CD4-positive, alpha-beta T cell (primary cell): ENCODE measurements at regions not wholly inside any gene's neighbourhood (a gene's known extent, or its start where the extent isn't known, plus 50 kb on each side); places are given as distances from the start of the nearest gene placed in this dataset.

ENCODE experiments used
- ATAC-seq: fragments of 200-7000 bp; cut with Tn5 transposase; one replicate; pipeline ENCODE4 v1.10.0; 2022; ENCODE audit warnings: mild to moderate bottlenecking; ENCODE audit not compliant: poor library complexity
- CTCF ChIA-PET: fragments of 350-600 bp; sonication (Branson Sonifier 250); formaldehyde crosslinking; loops from one replicate; lab custom pipeline; 2021; ENCODE audit warnings: antibody characterized with exemption, inconsistent platforms; lab: Charles Lee
- POLR2A ChIA-PET: fragments of 350-600 bp; sonication (Branson Sonifier 250); formaldehyde crosslinking; loops from one replicate; lab custom pipeline; 2021; ENCODE audit warnings: antibody characterized with exemption, inconsistent platforms; lab: Charles Lee
- DNase-seq, 14 experiments: peaks; one replicate each; pipeline ENCODE4 v3.0.0-alpha.2; 2013 to 2020; ENCODE audit warnings: mixed read lengths in 2 of 14
- H3K27ac ChIP-seq, 2 donors: one replicate each; pipeline versions ENCODE4 v1.5.1 to v1.7.0; 2013; ENCODE audit warnings: low read length in 2 of 2, low read depth in 1 of 2, mild to moderate bottlenecking in 1 of 2
- H3K27me3 ChIP-seq, 2 experiments: 1 replicate in 1 of 2; 2 replicates in 1 of 2; pipeline versions ENCODE4 v1.6.1 to v1.7.0; 2013; ENCODE audit warnings: low read length in 2 of 2, control low read depth in 1 of 2, mild to moderate bottlenecking in 1 of 2, moderate library complexity in 1 of 2; ENCODE audit not compliant: insufficient read depth in 2 of 2, control insufficient read depth in 1 of 2
- H3K36me3 ChIP-seq: one replicate; pipeline ENCODE4 v1.6.1; 2013; ENCODE audit warnings: low read length, control low read depth; ENCODE audit not compliant: insufficient read depth
- H3K4me1 ChIP-seq: one replicate; pipeline ENCODE4 v1.6.1; 2013; ENCODE audit warnings: low read length, control low read depth; ENCODE audit not compliant: insufficient read depth
- H3K4me3 ChIP-seq: one replicate; pipeline ENCODE4 v1.5.1; 2013; ENCODE audit warnings: mild to moderate bottlenecking, low read length, moderate library complexity
- H3K9me3 ChIP-seq, 2 experiments: 1 replicate in 1 of 2; 2 replicates in 1 of 2; pipeline versions ENCODE4 v1.6.1 to v1.7.0; 2013; ENCODE audit warnings: low read length in 2 of 2, mild to moderate bottlenecking in 2 of 2, control low read depth in 1 of 2, moderate library complexity in 1 of 2; ENCODE audit not compliant: control insufficient read depth in 1 of 2, insufficient read depth in 1 of 2
- H3K27ac Mint-ChIP-seq: one replicate; pipeline ENCODE4 v1.8.0; 2020; ENCODE audit warnings: mixed read lengths
- H3K27me3 Mint-ChIP-seq: one replicate; pipeline ENCODE4 v1.8.0; 2021; ENCODE audit warnings: mixed read lengths
- H3K36me3 Mint-ChIP-seq: one replicate; pipeline ENCODE4 v1.8.0; 2021; ENCODE audit warnings: low read depth, mixed read lengths
- H3K4me1 Mint-ChIP-seq: one replicate; pipeline ENCODE4 v1.8.0; 2021; ENCODE audit warnings: low read depth, mixed read lengths
- H3K4me3 Mint-ChIP-seq: one replicate; pipeline ENCODE4 v1.8.0; 2020; ENCODE audit warnings: mild to moderate bottlenecking, mixed read lengths
- H3K9me3 Mint-ChIP-seq: one replicate; pipeline ENCODE4 v1.8.0; 2020; ENCODE audit warnings: mixed read lengths
- CTCF ChIP-seq: fragments of 200-600 bp; IDR thresholded peaks from one replicate; pipeline ENCODE4 v1.8.0; 2022; ENCODE audit warnings: antibody characterized with exemption, mild to moderate bottlenecking
- intact Hi-C, 2 experiments: fragments of 100-400 bp; cut with DNase I in 1 of 2; cut with micrococcal nuclease in 1 of 2; formaldehyde crosslinking; loops; one replicate each; pipeline versions ENCODE4 v1.15.1 to v1.9.0; 2023 to 2025; cut with DNase I, micrococcal nuclease

GRCh38 chr12:126952096-126953007 is 1314.6 kb upstream of the TMEM132C start:
- ChIA-PET POLR2A (no interaction called here), CTCF (no interaction called here)
- no peaks in the 10 kb centered on the region for H3K4me1 Mint-ChIP-seq
- no peaks in the 10 kb centered on the region for H3K27me3 Mint-ChIP-seq
- ATAC-seq (no peak), DNase-seq (no peak)
- H3K4me3 ChIP-seq = no peak overlapping the region
- H3K4me1 ChIP-seq = no peaks in the 10 kb centered on the region
- no peaks in the 10 kb centered on the region for H3K36me3 Mint-ChIP-seq
- peaks cover 2% of the 10 kb centered on the region for H3K9me3 Mint-ChIP-seq
- H3K27ac ChIP-seq = no peak overlapping the region
- H3K27me3 ChIP-seq = no peaks in the 10 kb centered on the region
- no peak for TF ChIP-seq CTCF
- intact Hi-C loops = no loop called here
- H3K36me3 ChIP-seq = no peaks in the 10 kb centered on the region
- H3K27ac Mint-ChIP-seq = no peak overlapping the region
- no peaks in the 10 kb centered on the region for H3K9me3 ChIP-seq
- H3K4me3 Mint-ChIP-seq = no peak overlapping the region

- H3K4me3 ChIP-seq = no peak overlapping the region
- no peak for TF ChIP-seq CTCF
- Mint-ChIP-seq H3K27ac (no peak overlapping the region), H3K4me3 (no peak overlapping the region), H3K27me3 (no peaks in the 10 kb centered on the region), H3K36me3 (no peaks in the 10 kb centered on the region), H3K4me1 (no peaks in the 10 kb centered on the region), H3K9me3 (peaks cover 2% of the 10 kb centered on the region)
- ATAC-seq (no peak), DNase-seq (no peak)
- CTCF ChIA-PET = no interaction called here
- H3K27me3 ChIP-seq = no peaks in the 10 kb centered on the region
- POLR2A ChIA-PET = no interaction called here
- no peaks in the 10 kb centered on the region for H3K4me1 ChIP-seq
- H3K9me3 ChIP-seq = no peaks in the 10 kb centered on the region
- intact Hi-C loops = no loop called here
- H3K27ac ChIP-seq = no peak overlapping the region
- H3K36me3 ChIP-seq = no peaks in the 10 kb centered on the region
These were observed 1313.5 kb upstream of the TMEM132C start for GRCh38 chr12:126953365-126953889.

- CTCF ChIA-PET = no interaction called here
- intact Hi-C loops = no loop called here
These were observed 1306.7 kb upstream of the TMEM132C start for GRCh38 chr12:126960221-126960620.

More at GRCh38 chr12:126960221-126960620, 1306.7 kb upstream of the TMEM132C start:
- Histone ChIP-seq H3K27me3 (no peaks in the 10 kb centered on the region), H3K4me1 (no peaks in the 10 kb centered on the region), H3K9me3 (peaks cover 0 to 3% of the 10 kb centered on the region in 2 experiments), H3K4me3 (no peak overlapping the region), H3K36me3 (no peaks in the 10 kb centered on the region), H3K27ac (no peak overlapping the region)
- no peaks in the 10 kb centered on the region for H3K27me3 Mint-ChIP-seq
- no peaks in the 10 kb centered on the region for H3K4me1 Mint-ChIP-seq
- H3K9me3 Mint-ChIP-seq = peaks cover 2% of the 10 kb centered on the region
- no peak for TF ChIP-seq CTCF
- no peak for DNase-seq
- H3K4me3 Mint-ChIP-seq = no peak overlapping the region
- POLR2A ChIA-PET = no interaction called here
- ATAC-seq = no peak
- no peaks in the 10 kb centered on the region for H3K36me3 Mint-ChIP-seq
- H3K27ac Mint-ChIP-seq = no peak overlapping the region
